ENCODE measurements at regions not wholly inside any gene's neighbourhood (a gene's known extent, or its start where the extent isn't known, plus 50 kb on each side); places are given as distances from the start of the nearest gene placed in this dataset.
A peak's percentile ranks its signal among the peaks of the same experiment; 100 is the strongest.

- WGBS: 88% methylated on average over 9 of the region's 9 CpGs
- Histone ChIP-seq H2BK5ac (ENCODE audit: low read depth, low read length, poor library complexity, severe bottlenecking) (no peak overlapping the region), H3K4me1 (ENCODE audit: control insufficient read depth, insufficient read depth, low read depth, low read length) (no peaks in the 10 kb centered on the region), H2AFZ (ENCODE audit: low read depth, low read length) (no peak overlapping the region), H4K91ac (ENCODE audit: low read length) (no peak overlapping the region), H3K36me3 (ENCODE audit: control insufficient read depth in 1 of 2, insufficient read depth in 2 of 2, low read depth in 1 of 2, low read length in 2 of 2) (no peaks in the 10 kb centered on the region), H2AK5ac (ENCODE audit: low read length, severe bottlenecking) (no peak overlapping the region), H2BK15ac (ENCODE audit: low read depth, poor library complexity, severe bottlenecking) (no peak overlapping the region), H4K8ac (ENCODE audit: low read length) (no peak overlapping the region), H3K4me2 (ENCODE audit: low read length, poor library complexity, severe bottlenecking) (no peak overlapping the region), H3K27ac (ENCODE audit: low read length, poor library complexity, severe bottlenecking) (no peak overlapping the region), H3K9ac (ENCODE audit: low read length) (no peak overlapping the region), H2BK12ac (ENCODE audit: low read length in 2 of 2) (no peak overlapping the region), H3K4ac (ENCODE audit: low read depth in 1 of 2, low read length in 2 of 2) (no peak overlapping the region), H3K14ac (ENCODE audit: low read length in 2 of 2) (no peak overlapping the region), H3K18ac (ENCODE audit: low read depth in 1 of 2, low read length in 2 of 2) (no peak overlapping the region), H3K23ac (ENCODE audit: low read length in 2 of 2) (no peak overlapping the region), H3K79me1 (replicated peaks; ENCODE audit: low read length, poor library complexity, severe bottlenecking) (no peaks in the 10 kb centered on the region), H2BK120ac (ENCODE audit: low read depth, low read length) (no peak overlapping the region), H3K27me3 (ENCODE audit: control insufficient read depth in 1 of 2, insufficient read depth in 1 of 2, low read length in 2 of 2) (no peaks in the 10 kb centered on the region), H3K4me3 (ENCODE audit: insufficient read depth in 1 of 2, low read depth in 1 of 2, low read length in 2 of 2) (no peak overlapping the region), H3K9me3 (ENCODE audit: control insufficient read depth, low read length) (no peaks in the 10 kb centered on the region)
- no peak for DNase-seq
Measured at GRCh38 chr10:129244757-129245156, 222.3 kb upstream of the MGMT start.

- H3K36me3 ChIP-seq (ENCODE audit: control insufficient read depth in 1 of 2, insufficient read depth in 2 of 2, low read depth in 1 of 2, low read length in 2 of 2): no peaks in the 10 kb centered on the region
- no peak overlapping the region for H3K18ac ChIP-seq (ENCODE audit: low read depth in 1 of 2, low read length in 2 of 2)
- H2BK12ac ChIP-seq (ENCODE audit: low read length in 2 of 2): no peak overlapping the region
- H3K9ac ChIP-seq (ENCODE audit: low read length): no peak overlapping the region
- no peak for DNase-seq
- WGBS: 86% methylated on average over 10 of the region's 12 CpGs
- no peak overlapping the region for H4K8ac ChIP-seq (ENCODE audit: low read length)
- no peak overlapping the region for H3K27ac ChIP-seq (ENCODE audit: low read length, poor library complexity, severe bottlenecking)
- H2BK120ac ChIP-seq (ENCODE audit: low read depth, low read length): no peak overlapping the region
- no peaks in the 10 kb centered on the region for H3K4me1 ChIP-seq (ENCODE audit: control insufficient read depth, insufficient read depth, low read depth, low read length)
- H3K9me3 ChIP-seq (ENCODE audit: control insufficient read depth, low read length): peaks cover 4% of the 10 kb centered on the region
- no peak overlapping the region for H3K23ac ChIP-seq (ENCODE audit: low read length in 2 of 2)
- no peak overlapping the region for H3K4me2 ChIP-seq (ENCODE audit: low read length, poor library complexity, severe bottlenecking)
- H4K91ac ChIP-seq (ENCODE audit: low read length): no peak overlapping the region
- no peak overlapping the region for H2BK15ac ChIP-seq (ENCODE audit: low read depth, poor library complexity, severe bottlenecking)
- H2BK5ac ChIP-seq (ENCODE audit: low read depth, low read length, poor library complexity, severe bottlenecking): no peak overlapping the region
- H3K4ac ChIP-seq (ENCODE audit: low read depth in 1 of 2, low read length in 2 of 2): no peak overlapping the region
- no peak overlapping the region for H2AK5ac ChIP-seq (ENCODE audit: low read length, severe bottlenecking)
- H3K79me1 ChIP-seq (replicated peaks; ENCODE audit: low read length, poor library complexity, severe bottlenecking): no peaks in the 10 kb centered on the region
- H3K14ac ChIP-seq (ENCODE audit: low read length in 2 of 2): no peak overlapping the region
- no peaks in the 10 kb centered on the region for H3K27me3 ChIP-seq (ENCODE audit: control insufficient read depth in 1 of 2, insufficient read depth in 1 of 2, low read length in 2 of 2)
- H3K4me3 ChIP-seq (ENCODE audit: insufficient read depth in 1 of 2, low read depth in 1 of 2, low read length in 2 of 2): no peak overlapping the region
- H2AFZ ChIP-seq (ENCODE audit: low read depth, low read length): no peak overlapping the region
Measured at GRCh38 chr10:129253161-129253864, 213.7 kb upstream of the MGMT start.

- Histone ChIP-seq H2BK120ac (ENCODE audit: low read depth, low read length) (no peak overlapping the region), H3K27me3 (ENCODE audit: control insufficient read depth in 1 of 2, insufficient read depth in 1 of 2, low read length in 2 of 2) (no peaks in the 10 kb centered on the region), H3K27ac (ENCODE audit: low read length, poor library complexity, severe bottlenecking) (no peak overlapping the region), H3K79me1 (replicated peaks; ENCODE audit: low read length, poor library complexity, severe bottlenecking) (no peaks in the 10 kb centered on the region), H3K4ac (ENCODE audit: low read depth in 1 of 2, low read length in 2 of 2) (no peak overlapping the region), H2BK5ac (ENCODE audit: low read depth, low read length, poor library complexity, severe bottlenecking) (no peak overlapping the region), H3K9me3 (ENCODE audit: control insufficient read depth, low read length) (peaks cover 4% of the 10 kb centered on the region), H4K8ac (ENCODE audit: low read length) (no peak overlapping the region), H3K9ac (ENCODE audit: low read length) (no peak overlapping the region), H3K4me3 (ENCODE audit: insufficient read depth in 1 of 2, low read depth in 1 of 2, low read length in 2 of 2) (no peak overlapping the region), H3K14ac (ENCODE audit: low read length in 2 of 2) (no peak overlapping the region), H3K18ac (ENCODE audit: low read depth in 1 of 2, low read length in 2 of 2) (no peak overlapping the region), H3K4me1 (ENCODE audit: control insufficient read depth, insufficient read depth, low read depth, low read length) (no peaks in the 10 kb centered on the region), H2BK15ac (ENCODE audit: low read depth, poor library complexity, severe bottlenecking) (no peak overlapping the region), H4K91ac (ENCODE audit: low read length) (no peak overlapping the region), H2AK5ac (ENCODE audit: low read length, severe bottlenecking) (no peak overlapping the region), H2BK12ac (ENCODE audit: low read length in 2 of 2) (no peak overlapping the region), H3K23ac (ENCODE audit: low read length in 2 of 2) (no peak overlapping the region), H3K36me3 (ENCODE audit: control insufficient read depth in 1 of 2, insufficient read depth in 2 of 2, low read depth in 1 of 2, low read length in 2 of 2) (no peaks in the 10 kb centered on the region), H2AFZ (ENCODE audit: low read depth, low read length) (no peak overlapping the region), H3K4me2 (ENCODE audit: low read length, poor library complexity, severe bottlenecking) (no peak overlapping the region)
- WGBS: 81% methylated on average over 7 of the region's 7 CpGs
- DNase-seq: no peak
Measured at GRCh38 chr10:129253865-129254179, 213.2 kb upstream of the MGMT start.

- H2AK5ac ChIP-seq (ENCODE audit: low read length, severe bottlenecking): no peak overlapping the region
- H2BK15ac ChIP-seq (ENCODE audit: low read depth, poor library complexity, severe bottlenecking): no peak overlapping the region
- H3K27ac ChIP-seq (ENCODE audit: low read length, poor library complexity, severe bottlenecking): no peak overlapping the region
- no peaks in the 10 kb centered on the region for H3K79me1 ChIP-seq (replicated peaks; ENCODE audit: low read length, poor library complexity, severe bottlenecking)
- no peaks in the 10 kb centered on the region for H3K36me3 ChIP-seq (ENCODE audit: control insufficient read depth in 1 of 2, insufficient read depth in 2 of 2, low read depth in 1 of 2, low read length in 2 of 2)
- DNase-seq: no peak
- H4K91ac ChIP-seq (ENCODE audit: low read length): no peak overlapping the region
- no peak overlapping the region for H3K14ac ChIP-seq (ENCODE audit: low read length in 2 of 2)
- H2AFZ ChIP-seq (ENCODE audit: low read depth, low read length): no peak overlapping the region
- H4K8ac ChIP-seq (ENCODE audit: low read length): no peak overlapping the region
- H2BK120ac ChIP-seq (ENCODE audit: low read depth, low read length): no peak overlapping the region
- H3K27me3 ChIP-seq (ENCODE audit: control insufficient read depth in 1 of 2, insufficient read depth in 1 of 2, low read length in 2 of 2): no peaks in the 10 kb centered on the region
- H3K18ac ChIP-seq (ENCODE audit: low read depth in 1 of 2, low read length in 2 of 2): no peak overlapping the region
- H3K4me2 ChIP-seq (ENCODE audit: low read length, poor library complexity, severe bottlenecking): no peak overlapping the region
- H3K9ac ChIP-seq (ENCODE audit: low read length): peak overlapping the region; percentile 55
- peak overlapping the region in 1 of 2 experiments; percentile 47 for H3K4me3 ChIP-seq (ENCODE audit: insufficient read depth in 1 of 2, low read depth in 1 of 2, low read length in 2 of 2)
- no peak overlapping the region for H2BK5ac ChIP-seq (ENCODE audit: low read depth, low read length, poor library complexity, severe bottlenecking)
- no peak overlapping the region for H3K23ac ChIP-seq (ENCODE audit: low read length in 2 of 2)
- WGBS: 77% methylated on average over 8 of the region's 9 CpGs
- no peaks in the 10 kb centered on the region for H3K9me3 ChIP-seq (ENCODE audit: control insufficient read depth, low read length)
- H2BK12ac ChIP-seq (ENCODE audit: low read length in 2 of 2): no peak overlapping the region
- no peak overlapping the region for H3K4ac ChIP-seq (ENCODE audit: low read depth in 1 of 2, low read length in 2 of 2)
- H3K4me1 ChIP-seq (ENCODE audit: control insufficient read depth, insufficient read depth, low read depth, low read length): no peaks in the 10 kb centered on the region
Measured at GRCh38 chr10:129258283-129258923, 208.6 kb upstream of the MGMT start.

All from mesenchymal stem cell (in vitro differentiated cells and primary cell).